WTC11 (cell line): ENCODE measurements at regions not wholly inside any gene's neighbourhood (a gene's known extent, or its start where the extent isn't known, plus 50 kb on each side); places are given as distances from the start of the nearest gene placed in this dataset.

Experiments
- ATAC-seq: fragments of 200-7000 bp; cut with Tn5 transposase; 2 replicates; pipeline ENCODE4 v1.10.0; 2021; ENCODE audit warnings: mild to moderate bottlenecking, moderate library complexity
- CTCF ChIA-PET: fragments of 300-600 bp; sonication (Branson Sonifier 250); formaldehyde crosslinking; loops from one replicate; lab custom pipeline; 2021; ENCODE audit warnings: antibody characterized with exemption; lab: Charles Lee
- POLR2A ChIA-PET: fragments of 350-600 bp; sonication (Branson Sonifier 250); formaldehyde crosslinking; loops from one replicate; lab custom pipeline; 2021; ENCODE audit warnings: antibody characterized with exemption; lab: Charles Lee
- DNase-seq: peaks from one replicate; pipeline ENCODE4 v3.0.0; 2021; ENCODE audit warnings: low spot score
- H3K27ac Mint-ChIP-seq: 2 replicates; pipeline ENCODE4 v1.8.0; 2021; ENCODE audit warnings: mixed read lengths
- H3K27me3 Mint-ChIP-seq: 2 replicates; pipeline ENCODE4 v1.8.0; 2021; ENCODE audit warnings: low read depth, mild to moderate bottlenecking, moderate library complexity, mixed read lengths
- H3K36me3 Mint-ChIP-seq: 2 replicates; pipeline ENCODE4 v1.8.0; 2021; ENCODE audit warnings: mixed read lengths
- H3K4me1 Mint-ChIP-seq: 2 replicates; pipeline ENCODE4 v1.8.0; 2022; ENCODE audit warnings: mixed read lengths
- H3K4me3 Mint-ChIP-seq: 2 replicates; pipeline ENCODE4 v1.8.0; 2021; ENCODE audit warnings: mild to moderate bottlenecking, moderate library complexity, mixed read lengths
- H3K9me3 Mint-ChIP-seq: 2 replicates; pipeline ENCODE4 v1.8.0; 2021; ENCODE audit warnings: mixed read lengths
- ATF3 ChIP-seq: sonication (generic); formaldehyde crosslinking; conservative IDR thresholded peaks from 2 replicates; pipeline ENCODE4 v1.8.1; 2022; ENCODE audit warnings: mild to moderate bottlenecking, missing genetic modification reagents
- ATF6 ChIP-seq: sonication (generic); formaldehyde crosslinking; IDR thresholded peaks from 2 replicates; pipeline ENCODE4 v1.8.1; 2023; ENCODE audit warnings: mild to moderate bottlenecking, missing genetic modification reagents
- CREB1 ChIP-seq: sonication (generic); formaldehyde crosslinking; IDR thresholded peaks from 2 replicates; pipeline ENCODE4 v1.8.0; 2023; ENCODE audit warnings: mild to moderate bottlenecking, missing genetic modification reagents
- CREM ChIP-seq: sonication (generic); formaldehyde crosslinking; IDR thresholded peaks from 2 replicates; pipeline ENCODE4 v1.8.1; 2022; ENCODE audit warnings: mild to moderate bottlenecking, missing genetic modification reagents, moderate library complexity
- FOXJ3 ChIP-seq: sonication (generic); formaldehyde crosslinking; IDR thresholded peaks from 2 replicates; pipeline ENCODE4 v1.9.0; 2021; ENCODE audit warnings: missing genetic modification reagents, mild to moderate bottlenecking, borderline replicate concordance
- FOXK1 ChIP-seq: sonication (generic); formaldehyde crosslinking; IDR thresholded peaks from 2 replicates; pipeline ENCODE4 v1.8.0; 2022; ENCODE audit warnings: mild to moderate bottlenecking, moderate library complexity, missing genetic modification reagents
- FOXP4 ChIP-seq: sonication (generic); formaldehyde crosslinking; IDR thresholded peaks from 2 replicates; pipeline ENCODE4 v1.8.0; 2022; ENCODE audit warnings: mild to moderate bottlenecking, missing genetic modification reagents
- GRHL2 ChIP-seq: fragments of 250-450 bp; sonication (Bioruptor Pico); IDR thresholded peaks from 2 replicates; pipeline ENCODE4 v1.8.0; 2022; ENCODE audit warnings: mild to moderate bottlenecking, moderate library complexity; ENCODE audit not compliant: insufficient replicate concordance, severe bottlenecking
- HMGA2 ChIP-seq: fragments of 250-450 bp; sonication (Bioruptor Pico); IDR thresholded peaks from 2 replicates; pipeline ENCODE4 v1.4.0; 2021; ENCODE audit warnings: mild to moderate bottlenecking, moderate library complexity
- JAZF1 ChIP-seq: fragments of 250-450 bp; sonication (Bioruptor Pico); IDR thresholded peaks from 2 replicates; pipeline ENCODE4 v1.9.0; 2021; ENCODE audit warnings: moderate library complexity, mild to moderate bottlenecking, inconsistent platforms
- JUN ChIP-seq: sonication (generic); formaldehyde crosslinking; IDR thresholded peaks from 2 replicates; pipeline ENCODE4 v1.8.0; 2023; ENCODE audit warnings: mild to moderate bottlenecking, missing genetic modification reagents
- MAX ChIP-seq: sonication (generic); formaldehyde crosslinking; IDR thresholded peaks from 2 replicates; pipeline ENCODE4 v1.8.0; 2022; ENCODE audit warnings: mild to moderate bottlenecking, missing genetic modification reagents
- NFATC4 ChIP-seq: fragments of 250-450 bp; sonication (Bioruptor Pico); IDR thresholded peaks from 2 replicates; pipeline ENCODE4 v1.9.0; 2021; ENCODE audit warnings: mild to moderate bottlenecking
- NFYB ChIP-seq: sonication (generic); formaldehyde crosslinking; conservative IDR thresholded peaks from 2 replicates; pipeline ENCODE4 v1.8.0; 2022; ENCODE audit warnings: low read depth, missing genetic modification reagents
- NR1H2 ChIP-seq: sonication (generic); formaldehyde crosslinking; IDR thresholded peaks from 2 replicates; pipeline ENCODE4 v1.9.0; 2021; ENCODE audit warnings: mild to moderate bottlenecking, moderate library complexity, missing genetic modification reagents
- PRDM15 ChIP-seq: sonication (generic); formaldehyde crosslinking; IDR thresholded peaks from 2 replicates; pipeline ENCODE4 v1.8.0; 2022; ENCODE audit warnings: missing genetic modification reagents
- SMAD4 ChIP-seq: sonication (generic); formaldehyde crosslinking; IDR thresholded peaks from 2 replicates; pipeline ENCODE4 v1.8.0; 2022; ENCODE audit warnings: mild to moderate bottlenecking, missing genetic modification reagents
- SOX15 ChIP-seq: fragments of 250-450 bp; sonication (Bioruptor Pico); IDR thresholded peaks from 2 replicates; pipeline ENCODE4 v1.9.0; 2021; ENCODE audit warnings: mild to moderate bottlenecking
- SP1 ChIP-seq: sonication (generic); formaldehyde crosslinking; conservative IDR thresholded peaks from 2 replicates; pipeline ENCODE4 v1.8.1; 2022; ENCODE audit warnings: missing genetic modification reagents
- STAT6 ChIP-seq: sonication (generic); formaldehyde crosslinking; conservative IDR thresholded peaks from 2 replicates; pipeline ENCODE4 v1.8.1; 2023; ENCODE audit warnings: mild to moderate bottlenecking, low read depth, missing genetic modification reagents, moderate library complexity
- TEAD1 ChIP-seq: sonication (generic); formaldehyde crosslinking; IDR thresholded peaks from 2 replicates; pipeline ENCODE4 v1.8.0; 2022; ENCODE audit warnings: mild to moderate bottlenecking, missing genetic modification reagents
- TEAD4 ChIP-seq: sonication (generic); formaldehyde crosslinking; IDR thresholded peaks from 2 replicates; pipeline ENCODE4 v1.8.0; 2022; ENCODE audit warnings: mild to moderate bottlenecking, missing genetic modification reagents
- ZMAT4 ChIP-seq: fragments of 250-450 bp; sonication (Bioruptor Pico); IDR thresholded peaks from 2 replicates; pipeline ENCODE4 v1.9.0; 2021; ENCODE audit warnings: mild to moderate bottlenecking
- ZNF263 ChIP-seq: sonication (generic); formaldehyde crosslinking; IDR thresholded peaks from 2 replicates; pipeline ENCODE4 v1.8.1; 2022; ENCODE audit warnings: low read depth, mild to moderate bottlenecking, moderate library complexity, missing genetic modification reagents

- peaks cover 46% of the 10 kb centered on the region for H3K9me3 Mint-ChIP-seq
- ChIA-PET POLR2A (no interaction called here), CTCF (no interaction called here)
- DNase-seq (no peak), ATAC-seq (no peak)
- no peak overlapping the region for H3K4me3 Mint-ChIP-seq
- no peak for TF ChIP-seq STAT6
- TF ChIP-seq ZNF263 = no peak
- no peak for TF ChIP-seq SP1 (CRISPR knock-in tag)
- TF ChIP-seq CREB1 (CRISPR knock-in tag) = no peak
- no peak for TF ChIP-seq TEAD1 (CRISPR knock-in tag)
- TF ChIP-seq SMAD4 (CRISPR knock-in tag) = no peak
- no peak for TF ChIP-seq NFYB (CRISPR knock-in tag)
- TF ChIP-seq ZMAT4 (CRISPR knock-in tag) = no peak
- no peak for TF ChIP-seq GRHL2 (CRISPR knock-in tag)
- no peak for TF ChIP-seq JAZF1 (CRISPR knock-in tag)
- no peak for TF ChIP-seq SOX15 (CRISPR knock-in tag)
- TF ChIP-seq CREM (CRISPR knock-in tag) = no peak
- TF ChIP-seq PRDM15 (CRISPR knock-in tag) = no peak
- no peak for TF ChIP-seq TEAD4
- peaks cover 33% of the 10 kb centered on the region for H3K36me3 Mint-ChIP-seq
- peaks cover 9% of the 10 kb centered on the region for H3K27me3 Mint-ChIP-seq
- no peak overlapping the region for H3K27ac Mint-ChIP-seq
- H3K4me1 Mint-ChIP-seq = no peaks in the 10 kb centered on the region
Observed at GRCh38 chr10:131577786-131578471, 266.4 kb upstream of the TCERG1L start.

GRCh38 chr10:131578472-131578970 is 267.0 kb upstream of the TCERG1L start:
- POLR2A ChIA-PET = no interaction called here
- CTCF ChIA-PET = no interaction called here
- H3K4me3 Mint-ChIP-seq = no peak overlapping the region
- H3K36me3 Mint-ChIP-seq = peaks cover 38% of the 10 kb centered on the region
- H3K9me3 Mint-ChIP-seq = peaks cover 50% of the 10 kb centered on the region
- no peak for ATAC-seq
- no peak overlapping the region for H3K27ac Mint-ChIP-seq
- TF ChIP-seq ATF6 = no peak
- TF ChIP-seq NFATC4 (CRISPR knock-in tag) = no peak
- TF ChIP-seq FOXP4 = no peak
- TF ChIP-seq HMGA2 = no peak
- TF ChIP-seq SOX15 (CRISPR knock-in tag) = no peak
- no peak for TF ChIP-seq ATF3 (CRISPR knock-in tag)
- TF ChIP-seq FOXK1 (CRISPR knock-in tag) = no peak
- no peak for TF ChIP-seq MAX
- TF ChIP-seq FOXJ3 (CRISPR knock-in tag) = no peak
- no peak for TF ChIP-seq JUN (CRISPR knock-in tag)
- no peak for TF ChIP-seq NR1H2
- DNase-seq = no peak
- peaks cover 9% of the 10 kb centered on the region for H3K27me3 Mint-ChIP-seq
- H3K4me1 Mint-ChIP-seq = no peaks in the 10 kb centered on the region
